HEK293T (cell line): ENCODE measurements at regions not wholly inside any gene's neighbourhood (a gene's known extent, or its start where the extent isn't known, plus 50 kb on each side); places are given as distances from the start of the nearest gene placed in this dataset.

ENCODE experiments used
- CTCF ChIA-PET: fragments of 350-600 bp; formaldehyde crosslinking; extraction: SDS; loops from one replicate; lab custom pipeline; 2021; ENCODE audit warnings: antibody characterized with exemption, inconsistent platforms; lab: Yijun Ruan, JAX
- POLR2A ChIA-PET: fragments of 350-600 bp; formaldehyde crosslinking; extraction: SDS; loops from one replicate; lab custom pipeline; 2020; ENCODE audit warnings: antibody characterized with exemption, inconsistent platforms; lab: Yijun Ruan, JAX
- DNase-seq: peaks from one replicate; pipeline ENCODE4 v3.0.0; 2012; ENCODE audit warnings: mixed read lengths; ENCODE audit errors: extremely low spot score
- ARNT ChIP-seq: fragments of 450-650 bp; IDR thresholded peaks from 2 replicates; pipeline ENCODE4 v1.6.1; 2017; ENCODE audit warnings: mild to moderate bottlenecking
- BHLHE40 ChIP-seq: fragments of 450-650 bp; IDR thresholded peaks from 2 replicates; pipeline ENCODE4 v1.6.1; 2016; ENCODE audit warnings: mild to moderate bottlenecking, moderate library complexity, borderline replicate concordance
- CTBP1 ChIP-seq: fragments of 450-650 bp; IDR thresholded peaks from 2 replicates; pipeline ENCODE4 v1.6.1; 2016; ENCODE audit warnings: borderline replicate concordance
- ELF4 ChIP-seq: fragments of 450-650 bp; IDR thresholded peaks from 2 replicates; pipeline ENCODE4 v1.6.1; 2017; ENCODE audit warnings: antibody characterized with exemption
- FOXA1 ChIP-seq: fragments of 450-650 bp; IDR thresholded peaks from 2 replicates; pipeline ENCODE4 v1.6.1; 2016; ENCODE audit warnings: mild to moderate bottlenecking
- FOXK2 ChIP-seq: fragments of 450-650 bp; IDR thresholded peaks from 2 replicates; pipeline ENCODE4 v1.6.1; 2016; ENCODE audit warnings: mild to moderate bottlenecking
- FOXM1 ChIP-seq: fragments of 450-650 bp; IDR thresholded peaks from 2 replicates; pipeline ENCODE4 v1.6.1; 2017; ENCODE audit warnings: mild to moderate bottlenecking, borderline replicate concordance
- HDGF ChIP-seq: fragments of 450-650 bp; IDR thresholded peaks from 2 replicates; pipeline ENCODE4 v1.6.1; 2017; ENCODE audit warnings: antibody characterized with exemption, borderline replicate concordance
- L3MBTL2 ChIP-seq: fragments of 450-650 bp; conservative IDR thresholded peaks from 2 replicates; pipeline ENCODE4 v1.6.1; 2016; ENCODE audit warnings: mild to moderate bottlenecking
- LEF1 ChIP-seq: fragments of 450-650 bp; IDR thresholded peaks from 2 replicates; pipeline ENCODE4 v1.6.1; 2017; ENCODE audit warnings: mild to moderate bottlenecking, borderline replicate concordance
- NFRKB ChIP-seq: fragments of 450-650 bp; IDR thresholded peaks from 2 replicates; pipeline ENCODE4 v1.6.1; 2016; ENCODE audit warnings: mild to moderate bottlenecking, moderate library complexity
- PKNOX1 ChIP-seq: fragments of 450-650 bp; IDR thresholded peaks from 2 replicates; pipeline ENCODE4 v1.6.1; 2016
- SP1 ChIP-seq: fragments of 450-650 bp; IDR thresholded peaks from 2 replicates; pipeline ENCODE4 v1.6.1; 2017
- SUZ12 ChIP-seq: fragments of 450-650 bp; IDR thresholded peaks from 2 replicates; pipeline ENCODE4 v1.6.1; 2016; ENCODE audit warnings: mild to moderate bottlenecking
- TARDBP ChIP-seq: fragments of 450-650 bp; IDR thresholded peaks from 2 replicates; pipeline ENCODE4 v1.6.1; 2016
- ZNF384 ChIP-seq: fragments of 450-650 bp; IDR thresholded peaks from 2 replicates; pipeline ENCODE4 v1.6.1; 2016

GRCh38 chr4:11565213-11565612 lies 136.5 kb upstream of the HS3ST1 start:
- no peak for DNase-seq
- TF ChIP-seq FOXM1, result no peak
- no peak for TF ChIP-seq ZNF384
- TF ChIP-seq HDGF, result no peak
- no peak for TF ChIP-seq SUZ12
- TF ChIP-seq FOXA1, result no peak
- TF ChIP-seq CTBP1, result no peak
- CTCF ChIA-PET, result no interaction called here
- POLR2A ChIA-PET, result no interaction called here

GRCh38 chr4:11564021-11564420 lies 135.3 kb upstream of the HS3ST1 start:
- DNase-seq, result no peak
- CTCF ChIA-PET, result no interaction called here
- POLR2A ChIA-PET, result no interaction called here
- TF ChIP-seq ARNT (no peak), FOXA1 (no peak), FOXM1 (no peak), LEF1 (no peak), SUZ12 (no peak), HDGF (no peak), TARDBP (no peak)

- ChIA-PET CTCF (no interaction called here), POLR2A (no interaction called here)
- TF ChIP-seq SP1 (no peak), NFRKB (no peak), L3MBTL2 (no peak), HDGF (no peak), ARNT (no peak), ZNF384 (no peak), CTBP1 (no peak), LEF1 (no peak), SUZ12 (no peak), ELF4 (no peak), FOXM1 (no peak), FOXA1 (no peak), FOXK2 (no peak)
- no peak for DNase-seq
Observed at GRCh38 chr4:11549525-11549924, 120.8 kb upstream of the HS3ST1 start.

GRCh38 chr4:11548597-11549082 lies 119.9 kb upstream of the HS3ST1 start:
- no peak for DNase-seq
- ChIA-PET CTCF (no interaction called here), POLR2A (no interaction called here)
- TF ChIP-seq FOXK2 (no peak), PKNOX1 (no peak), ELF4 (no peak), BHLHE40 (no peak), SUZ12 (no peak), TARDBP (no peak), HDGF (no peak), CTBP1 (no peak), LEF1 (no peak)

GRCh38 chr4:11546391-11547175 lies 117.9 kb upstream of the HS3ST1 start:
- no peak for TF ChIP-seq L3MBTL2
- no peak for TF ChIP-seq SUZ12
- TF ChIP-seq FOXA1, result no peak
- no peak for TF ChIP-seq NFRKB
- TF ChIP-seq HDGF, result no peak
- no peak for TF ChIP-seq SP1
- TF ChIP-seq LEF1, result no peak
- no peak for TF ChIP-seq ZNF384
- CTCF ChIA-PET, result no interaction called here
- POLR2A ChIA-PET, result no interaction called here
- no peak for DNase-seq

- no peak for TF ChIP-seq FOXK2
- TF ChIP-seq FOXM1, result no peak
- TF ChIP-seq CTBP1, result no peak
- TF ChIP-seq ARNT, result no peak
- no peak for TF ChIP-seq PKNOX1
- TF ChIP-seq L3MBTL2, result no peak
- no peak for TF ChIP-seq NFRKB
- TF ChIP-seq SP1, result no peak
- no peak for TF ChIP-seq ZNF384
- no peak for TF ChIP-seq TARDBP
- no peak for TF ChIP-seq LEF1
- no peak for TF ChIP-seq FOXA1
- TF ChIP-seq SUZ12, result no peak
- no peak for TF ChIP-seq HDGF
- no peak for TF ChIP-seq ELF4
- no peak for TF ChIP-seq BHLHE40
- ChIA-PET CTCF (no interaction called here), POLR2A (no interaction called here)
- no peak for DNase-seq
Observed at GRCh38 chr4:11545651-11546050, 117.0 kb upstream of the HS3ST1 start.

- ChIA-PET POLR2A (no interaction called here), CTCF (no interaction called here)
- no peak for DNase-seq
Observed at GRCh38 chr4:11544211-11544610, 115.5 kb upstream of the HS3ST1 start.

More at GRCh38 chr4:11544211-11544610, 115.5 kb upstream of the HS3ST1 start:
- no peak for TF ChIP-seq PKNOX1
